GM19467 (cell line): ENCODE measurements at regions not wholly inside any gene's neighbourhood (a gene's known extent, or its start where the extent isn't known, plus 50 kb on each side); places are given as distances from the start of the nearest gene placed in this dataset.

ENCODE experiments used
- ATAC-seq: cut with Tn5 transposase; IDR thresholded peaks from one replicate; pipeline ENCODE4 v1.9.1; 2021; ENCODE audit warnings: mild to moderate bottlenecking, moderate library complexity; ENCODE audit not compliant: unreplicated experiment

DNA sequence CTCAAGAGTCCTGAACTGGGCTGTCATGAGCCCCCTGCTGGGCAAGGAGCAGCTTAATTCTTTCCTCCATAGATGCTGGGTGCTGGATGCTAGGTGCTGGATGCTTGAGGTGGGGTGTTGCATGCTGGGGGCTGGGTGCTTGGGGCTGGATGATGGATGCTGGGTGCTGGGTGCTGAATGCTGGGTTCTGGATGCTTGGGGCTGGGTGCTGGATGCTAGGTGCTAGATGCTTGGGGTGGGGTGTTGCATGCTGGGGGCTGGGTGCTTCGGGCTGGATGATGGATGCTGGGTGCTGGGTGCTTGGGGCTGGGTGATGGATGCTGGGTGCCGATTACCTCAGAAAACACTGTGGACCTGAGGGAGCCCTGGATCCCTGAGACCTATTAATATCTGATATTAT, 837.7 kb downstream of the GALR1 start:
- ATAC-seq, result no peak

DNA sequence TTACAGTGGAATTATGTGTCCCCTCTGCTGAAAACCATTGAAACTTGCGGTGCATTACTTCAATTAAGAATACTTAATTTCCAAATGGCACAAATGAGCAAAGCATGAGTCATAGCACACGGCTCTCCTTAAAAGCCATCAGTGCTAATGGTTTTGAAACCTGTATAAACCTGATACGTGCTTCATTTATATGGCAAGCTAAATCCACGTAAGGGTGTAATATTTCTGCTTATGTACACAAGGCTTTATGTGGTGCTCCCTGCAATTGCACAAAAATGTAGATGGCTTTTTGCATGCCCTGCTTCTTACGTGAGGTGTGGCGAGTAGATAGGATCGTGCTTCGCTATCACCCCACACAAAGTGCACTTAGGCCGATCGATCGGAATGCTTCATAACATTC, 840.9 kb downstream of the GALR1 start:
- no peak for ATAC-seq

DNA sequence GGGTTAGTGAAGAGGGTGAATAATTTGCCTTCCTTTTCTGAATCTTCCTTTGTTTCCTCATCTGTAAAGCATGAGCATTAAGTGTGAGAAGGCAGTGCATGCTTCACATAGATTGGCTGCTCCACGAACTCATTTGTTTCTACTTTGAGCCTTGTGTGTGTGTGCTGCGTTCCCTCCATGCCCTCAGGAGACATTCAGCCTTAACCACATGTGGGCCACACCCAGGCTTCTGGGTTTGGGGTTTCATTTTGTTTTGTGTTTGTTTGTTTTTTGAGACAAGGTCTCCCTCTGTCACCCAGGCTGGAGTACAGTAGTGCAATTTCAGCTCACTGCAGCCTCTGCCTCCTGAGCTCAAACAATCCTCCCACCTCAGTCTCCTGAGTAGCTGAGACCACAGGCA, 843.3 kb downstream of the GALR1 start:
- ATAC-seq, result no peak

DNA sequence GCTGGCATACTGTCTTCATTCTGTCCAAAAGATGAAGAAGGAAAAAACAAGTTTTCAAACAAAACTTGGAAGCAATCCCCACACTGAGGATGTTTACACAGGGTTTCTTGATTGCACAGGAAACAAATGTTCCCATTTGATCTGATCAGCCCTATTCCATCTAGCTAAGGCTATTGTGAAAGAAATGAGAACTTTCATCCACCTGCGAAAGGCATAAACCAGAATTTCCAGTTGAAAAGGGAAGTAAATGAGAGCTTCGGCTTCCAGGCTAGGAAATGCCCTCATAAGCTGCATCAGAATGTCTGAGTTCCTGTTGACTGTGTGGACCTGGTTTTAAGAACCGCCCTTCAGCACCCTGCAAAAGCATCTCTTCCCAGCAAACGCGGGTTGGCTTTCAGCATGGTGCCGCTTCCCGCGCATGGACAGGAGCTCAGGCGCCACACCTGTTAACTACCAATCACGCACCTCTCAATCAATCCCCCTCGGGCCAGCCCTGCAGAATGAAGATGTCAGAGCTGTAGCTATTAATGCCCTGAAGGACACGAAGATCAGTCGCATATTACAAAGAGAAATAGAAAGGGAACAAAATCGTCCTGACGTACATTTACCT, 850.4 kb downstream of the GALR1 start:
- no peak for ATAC-seq

DNA sequence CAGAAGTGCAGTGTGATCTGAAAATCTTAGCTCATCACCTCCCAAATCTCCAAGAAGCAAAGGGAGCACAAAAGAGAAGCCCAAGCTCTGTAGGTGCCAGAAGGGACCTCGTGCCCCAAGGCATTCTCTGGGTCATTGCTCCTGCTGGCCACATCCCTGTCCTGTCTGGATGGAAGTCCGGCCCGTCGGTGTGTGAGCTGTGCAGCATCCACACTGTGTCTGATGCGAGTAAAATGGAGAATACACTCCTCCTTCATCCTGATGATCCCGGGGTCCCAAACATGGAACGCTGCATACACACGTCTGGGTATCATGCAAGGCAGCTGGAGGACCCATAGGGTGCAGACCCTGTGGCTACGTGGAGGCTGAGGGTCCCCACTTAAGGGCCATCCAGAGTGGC, 851.4 kb downstream of the GALR1 start:
- ATAC-seq, result no peak

DNA sequence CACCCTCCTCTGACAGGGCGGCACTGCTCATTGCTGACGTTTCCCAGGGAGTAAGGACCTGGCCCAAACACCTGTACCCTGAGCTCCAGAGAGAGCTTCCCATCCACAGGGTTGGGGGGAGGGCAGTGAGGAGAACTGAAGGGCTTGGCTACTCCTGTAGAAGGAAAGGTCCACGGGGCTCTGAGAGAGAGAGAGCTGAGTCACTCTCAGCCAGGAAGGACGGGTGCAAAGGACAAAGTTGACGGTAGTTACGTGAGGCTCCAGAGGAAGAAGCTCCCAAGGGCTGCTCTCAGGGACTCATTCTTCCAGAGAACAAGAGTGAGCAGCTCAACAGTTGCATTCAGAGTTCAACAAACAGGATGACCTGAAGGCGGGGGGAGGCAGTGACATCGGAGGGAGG, 852.5 kb downstream of the GALR1 start:
- ATAC-seq, result no peak

DNA sequence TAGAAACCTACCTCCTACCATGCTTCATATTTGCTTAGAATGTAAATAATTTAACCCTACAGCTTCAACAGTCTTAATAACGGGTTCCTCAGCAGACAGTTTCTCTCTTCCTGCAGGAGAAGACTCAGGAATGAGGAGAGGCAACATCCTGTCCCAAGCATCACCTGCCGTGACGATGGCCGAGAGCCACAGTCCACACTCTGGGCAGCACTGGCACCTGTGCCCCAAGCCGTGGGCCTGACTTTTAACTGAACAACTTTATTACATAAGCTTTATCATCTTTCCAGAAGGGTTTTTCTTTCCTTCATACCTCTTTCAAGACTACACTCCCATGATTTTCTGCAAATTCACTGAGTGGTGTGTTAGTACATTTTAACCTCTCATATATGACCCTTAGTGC, 856.0 kb downstream of the GALR1 start:
- ATAC-seq, result no peak

DNA sequence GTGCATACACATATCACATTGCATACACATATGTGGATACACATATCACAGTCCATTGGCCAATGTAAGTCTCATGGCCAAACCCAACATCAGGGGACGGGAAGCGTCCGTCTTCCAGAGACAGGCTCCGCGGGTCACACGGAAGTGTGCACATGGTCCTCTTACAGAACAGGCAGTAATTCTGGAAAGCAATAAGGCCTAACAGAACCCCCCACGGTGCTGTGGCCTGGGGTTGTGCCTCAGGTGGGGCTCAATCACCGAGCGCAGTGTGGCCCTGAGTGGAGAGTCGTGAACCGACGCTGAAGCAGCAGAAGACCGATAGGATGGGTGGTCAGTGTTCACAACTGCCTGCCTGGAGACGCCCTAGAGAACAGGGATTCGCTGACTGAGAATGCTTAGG, 857.3 kb downstream of the GALR1 start:
- ATAC-seq, result no peak

DNA sequence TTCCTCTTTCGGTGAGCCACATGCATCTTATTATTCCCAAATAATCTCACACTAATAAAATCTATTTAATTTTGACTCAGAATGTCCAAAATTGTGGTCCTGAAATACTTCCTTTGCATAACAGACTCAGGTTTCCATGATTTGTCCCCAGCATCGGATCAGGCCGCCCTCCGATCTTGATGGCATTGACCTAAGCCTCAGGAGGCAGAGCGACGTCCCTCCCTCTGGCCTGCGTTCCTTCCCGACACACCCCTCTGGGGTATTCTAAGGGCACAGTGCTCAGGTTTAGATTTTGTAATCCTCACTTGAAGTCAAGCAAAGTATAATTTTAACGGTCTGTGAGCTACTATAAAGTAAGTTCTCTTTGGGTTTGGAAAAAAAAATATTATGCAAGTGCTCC, 857.7 kb downstream of the GALR1 start:
- ATAC-seq, result no peak

DNA sequence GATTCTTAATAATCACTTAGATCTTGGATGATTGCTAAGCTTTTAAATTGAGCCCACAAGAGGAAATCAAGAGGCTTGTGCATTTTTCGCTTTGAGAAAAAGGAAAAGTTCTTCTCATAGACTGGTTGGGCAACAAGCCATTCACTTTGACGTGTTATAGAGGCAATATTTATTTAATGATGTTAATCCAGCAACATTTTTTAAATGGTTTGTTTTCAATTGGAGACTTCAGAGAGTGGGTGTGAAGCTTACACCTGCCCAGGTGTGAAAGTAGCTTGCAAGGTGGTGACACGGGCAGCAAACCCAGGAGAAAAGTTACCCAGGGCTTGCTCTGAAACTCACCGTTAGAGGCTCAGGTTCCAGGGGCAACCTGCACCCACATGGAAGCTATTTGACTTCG, 858.9 kb downstream of the GALR1 start:
- ATAC-seq, result no peak

DNA sequence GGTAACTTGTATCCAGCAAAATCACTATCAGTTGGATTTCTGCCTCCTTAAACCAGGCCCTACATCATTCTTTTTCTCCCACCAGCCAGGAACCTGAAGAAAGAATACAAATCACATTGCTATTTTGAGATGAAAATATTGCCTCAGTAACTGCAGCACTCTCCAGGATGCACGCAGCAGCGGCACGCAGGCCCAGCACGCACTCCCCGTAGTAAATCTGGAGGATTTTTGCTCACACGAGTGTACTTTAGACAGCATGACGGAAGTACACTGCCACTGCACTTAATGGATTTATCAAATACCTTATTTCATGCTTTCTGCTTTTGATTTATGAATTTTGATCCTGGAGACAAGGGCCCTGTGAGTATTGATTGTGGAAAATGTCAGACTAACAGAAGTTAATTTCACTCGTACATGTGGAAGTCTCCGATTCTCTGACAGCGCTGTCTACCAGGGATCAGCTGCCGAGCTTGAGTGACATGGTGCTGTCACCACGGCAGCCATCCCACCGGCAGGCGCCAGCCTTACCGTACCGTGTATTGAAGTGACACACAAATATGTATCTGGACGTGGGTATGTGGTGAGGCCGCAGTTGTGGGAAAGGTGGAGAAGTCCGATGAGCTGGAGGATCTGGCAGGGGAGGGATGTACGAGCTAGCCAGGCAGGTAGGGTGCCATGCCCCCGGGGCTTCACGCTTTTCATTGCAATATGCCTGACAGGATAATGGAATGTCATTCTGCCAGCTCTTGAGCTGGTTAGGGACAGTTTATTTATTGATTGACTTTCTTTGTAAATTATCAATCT, 863.7 kb downstream of the GALR1 start:
- ATAC-seq, result no peak

DNA sequence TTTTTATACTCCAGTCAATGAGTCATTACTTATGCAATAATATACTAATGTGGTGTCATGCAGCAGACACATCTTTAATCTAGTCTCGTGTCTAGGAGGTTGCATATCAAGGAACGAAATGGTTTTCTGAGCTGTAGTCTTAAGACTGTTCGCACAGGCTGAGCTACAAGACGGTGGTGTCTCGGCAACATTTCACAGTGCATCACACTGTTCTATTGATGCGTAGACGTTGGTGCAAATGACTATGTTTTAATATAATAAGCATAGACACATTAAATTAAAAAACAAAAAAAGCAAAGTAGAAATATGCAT, 864.2 kb downstream of the GALR1 start:
- no peak for ATAC-seq

DNA sequence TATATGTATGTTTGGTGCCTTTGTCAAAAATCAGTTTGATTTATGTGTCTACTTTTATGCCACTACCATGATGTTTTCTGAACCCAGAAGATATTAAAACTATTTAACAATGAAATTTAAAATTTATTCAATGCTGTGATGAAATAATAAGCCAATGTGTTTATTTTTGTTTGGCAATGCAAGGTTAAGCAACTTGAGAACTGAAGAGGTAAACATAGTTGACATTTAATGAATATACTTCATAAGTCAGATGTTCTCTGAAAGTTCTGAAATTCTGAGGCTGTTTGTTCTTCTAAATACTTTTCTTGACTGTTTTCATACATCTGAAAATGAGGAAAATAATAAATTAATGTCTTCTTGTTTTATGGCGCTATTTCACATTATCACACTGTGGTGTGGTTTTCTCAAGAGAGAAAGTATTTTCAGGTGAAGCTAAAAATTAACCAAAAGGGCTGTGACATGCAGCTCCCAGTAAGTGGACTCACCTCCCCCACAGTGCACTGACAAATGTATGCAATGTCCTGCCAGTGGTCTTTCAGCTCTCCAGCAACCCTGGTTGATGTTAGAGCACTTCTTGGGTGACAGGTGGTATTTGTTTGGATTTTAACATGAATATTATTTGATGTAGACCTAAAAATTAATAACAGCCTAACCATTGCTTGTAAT, 863.6 kb upstream of the SALL3 start:
- no peak for ATAC-seq

DNA sequence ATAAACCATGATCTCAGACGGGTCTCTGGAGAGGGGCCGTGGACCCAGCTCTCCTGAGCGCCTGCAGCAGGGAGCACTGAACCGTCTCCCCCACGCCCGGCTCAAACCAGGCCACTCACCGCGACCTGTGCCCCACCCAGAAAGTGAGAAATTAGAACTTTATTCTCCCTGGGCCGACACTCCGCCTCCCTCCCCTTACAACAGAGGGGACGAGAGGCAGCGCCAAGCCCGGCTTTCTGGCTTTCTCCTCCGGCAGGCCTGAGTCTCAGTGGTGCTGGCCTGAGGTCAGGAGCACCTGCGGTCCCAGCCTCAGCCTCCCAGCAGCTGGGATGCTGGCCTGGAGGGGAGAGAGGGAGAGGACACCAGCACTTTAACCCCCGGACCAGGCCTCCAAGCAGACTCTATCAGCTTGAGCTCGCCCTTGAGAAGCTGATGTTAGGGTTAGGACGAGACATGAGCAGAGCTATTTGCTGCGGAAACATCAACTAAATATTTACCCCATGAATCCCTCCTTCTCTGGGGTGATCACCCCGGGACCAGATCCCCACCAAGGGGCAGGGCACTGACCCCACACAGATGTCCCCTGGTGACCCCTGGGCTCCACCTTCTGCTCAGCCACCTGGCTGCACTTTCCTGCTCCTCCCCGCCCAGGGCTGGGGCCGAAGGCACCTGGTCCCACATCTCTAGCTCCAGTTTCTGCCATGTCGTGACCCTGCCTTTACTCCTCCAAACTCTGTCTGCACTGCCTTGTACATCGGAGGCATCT, 856.3 kb upstream of the SALL3 start:
- no peak for ATAC-seq

DNA sequence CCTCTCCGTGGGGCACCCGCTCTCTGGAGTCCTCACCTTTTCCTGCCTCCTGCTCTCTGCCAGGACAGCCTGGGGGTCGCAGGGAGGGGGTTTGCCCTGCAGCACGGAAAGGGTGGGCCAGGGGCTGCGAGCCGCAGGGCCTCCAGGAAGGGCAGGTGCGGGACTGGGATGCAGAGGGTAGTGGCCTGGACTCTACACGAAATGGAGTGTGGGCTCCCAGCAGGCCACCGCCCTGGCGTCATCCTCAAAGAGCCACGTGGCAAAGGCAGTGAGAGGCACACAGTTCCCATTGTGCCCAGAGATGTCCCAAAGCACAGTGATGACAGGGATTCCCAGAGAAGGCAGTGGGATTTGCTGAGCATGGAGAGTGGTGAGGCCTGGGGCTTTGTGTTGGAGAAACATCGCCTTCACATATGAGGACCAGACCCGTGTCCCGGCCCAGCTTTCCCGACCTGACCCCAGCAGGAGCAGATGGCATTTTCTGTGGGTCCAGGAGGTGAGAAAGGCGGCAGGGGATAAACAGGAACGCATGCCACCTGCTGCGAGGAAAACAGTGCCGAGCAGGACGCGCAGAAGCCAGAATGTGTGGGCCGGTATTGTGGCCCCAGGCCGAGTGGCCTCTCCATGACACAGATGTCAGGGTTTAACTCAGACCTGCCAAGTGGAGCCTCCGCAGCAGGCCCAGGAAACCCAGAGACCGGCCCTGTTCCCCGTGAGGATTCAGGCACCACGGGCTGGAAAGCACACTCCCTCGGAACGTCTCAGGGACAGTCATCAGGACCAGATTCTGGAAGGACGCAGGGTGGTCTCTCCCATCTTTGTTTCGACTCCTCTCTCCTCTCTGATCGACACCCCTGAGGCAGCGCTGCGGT, 855.5 kb upstream of the SALL3 start:
- ATAC-seq, result no peak

DNA sequence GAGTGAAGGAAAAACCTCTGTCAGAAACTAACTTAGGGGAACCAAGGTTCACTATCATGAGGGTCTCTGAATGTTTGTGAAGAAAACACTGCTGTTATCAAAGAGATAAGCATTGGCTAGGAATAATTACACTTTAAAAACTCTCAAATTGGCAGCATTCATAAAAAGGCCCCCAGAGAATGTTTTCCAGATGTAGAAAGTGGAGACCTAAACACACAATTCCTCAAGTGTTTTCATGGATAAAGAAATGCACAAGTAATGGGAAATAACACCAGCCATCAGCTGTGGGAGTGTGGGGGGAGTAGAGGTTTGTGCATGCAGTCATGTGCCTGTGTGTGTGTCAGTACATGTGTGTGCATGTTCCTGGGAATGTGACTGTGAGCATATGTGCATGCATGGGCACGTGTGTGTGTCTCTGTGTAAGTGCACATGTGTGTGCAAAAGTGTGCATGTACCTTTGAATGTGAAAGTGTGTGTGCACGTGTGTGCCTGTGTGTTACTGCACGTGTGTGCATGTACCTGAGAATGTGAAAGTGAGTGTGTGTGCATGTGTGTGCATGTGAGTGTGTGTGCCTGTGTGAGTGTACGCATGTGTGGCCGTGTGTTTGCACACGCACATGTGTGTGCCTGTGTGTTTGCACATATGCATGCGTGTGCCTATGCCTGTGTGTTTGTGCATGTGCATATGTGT, 854.3 kb upstream of the SALL3 start:
- ATAC-seq, result no peak

DNA sequence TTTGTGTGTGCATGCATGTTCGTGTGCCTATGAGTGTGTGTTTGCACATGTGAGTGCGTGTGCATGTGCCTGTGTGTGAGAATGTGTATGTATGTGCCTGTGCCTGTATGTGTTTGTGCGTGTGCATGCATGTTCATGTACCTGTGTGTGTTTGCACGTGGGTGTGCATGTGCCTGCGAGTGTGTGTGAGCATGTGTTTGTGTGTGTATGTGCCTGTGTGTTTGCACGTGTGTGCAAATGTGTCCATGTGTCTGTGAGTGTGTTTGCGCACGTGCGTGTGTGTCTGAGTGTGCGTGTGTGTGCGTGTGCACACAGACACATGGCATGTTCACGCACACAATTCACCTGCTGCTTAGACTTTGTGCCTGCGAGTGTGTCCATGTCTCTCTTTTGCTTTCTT, 853.5 kb upstream of the SALL3 start:
- no peak for ATAC-seq

DNA sequence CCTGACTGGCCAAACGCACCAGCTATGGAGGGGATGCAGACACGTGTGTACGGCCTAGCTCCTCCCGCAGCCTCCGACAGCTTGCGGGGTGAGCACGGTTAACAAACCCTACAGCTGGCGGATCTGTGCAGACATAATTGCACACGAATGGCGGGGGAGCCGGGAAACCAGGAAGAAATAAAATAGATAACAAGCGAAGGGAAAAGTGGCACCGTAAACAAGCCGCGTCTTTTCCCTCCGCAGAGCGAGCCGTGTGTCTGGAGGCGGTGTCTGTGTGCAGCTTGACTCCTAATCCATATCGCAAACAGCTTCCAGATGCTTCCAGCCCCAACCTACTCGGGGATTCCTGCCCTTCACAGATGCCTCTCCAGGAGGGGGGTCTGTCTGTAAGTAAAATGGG, 853.1 kb upstream of the SALL3 start:
- ATAC-seq, result no peak

DNA sequence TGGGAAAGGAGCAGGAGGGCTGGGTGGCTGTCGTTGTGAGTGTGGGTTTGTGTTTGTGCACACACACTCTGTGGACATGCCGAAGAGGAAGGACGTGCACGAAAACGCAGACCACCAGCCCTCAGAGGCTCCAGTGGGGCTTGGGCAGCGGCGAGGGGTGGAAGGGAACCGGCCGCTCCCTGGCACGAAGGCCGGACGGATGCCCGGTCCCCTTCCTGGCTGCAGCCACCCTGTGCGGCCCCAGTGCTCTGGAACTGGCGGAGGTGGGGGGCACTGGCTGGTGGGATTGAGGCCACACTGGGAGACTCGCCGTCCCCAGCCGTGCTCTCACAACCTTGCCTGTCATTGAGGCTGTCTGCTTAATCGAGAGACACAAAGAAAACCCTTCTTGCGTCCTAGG, 852.6 kb upstream of the SALL3 start:
- no peak for ATAC-seq

DNA sequence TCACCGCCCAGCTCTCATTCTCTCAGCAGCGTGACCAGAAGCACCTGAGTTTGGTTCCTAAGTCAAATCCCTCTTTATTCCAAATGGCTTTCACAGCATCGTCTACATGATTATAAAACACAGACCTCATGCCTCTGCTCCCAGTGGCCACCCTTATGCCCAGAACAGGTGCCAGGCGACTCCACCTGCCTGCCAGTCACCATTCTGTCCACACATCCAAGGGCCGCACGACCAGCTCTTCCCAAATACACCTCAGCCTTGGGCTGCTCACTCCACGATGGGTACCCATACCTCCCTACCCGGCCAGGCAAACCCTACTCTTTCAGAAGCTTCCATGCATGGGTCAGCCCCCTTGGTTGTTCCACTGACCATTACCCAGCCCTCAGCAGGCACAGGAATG, 851.6 kb upstream of the SALL3 start:
- ATAC-seq, result no peak
